ENCODE measurements at regions not wholly inside any gene's neighbourhood (a gene's known extent, or its start where the extent isn't known, plus 50 kb on each side); places are given as distances from the start of the nearest gene placed in this dataset.

- intact Hi-C loops (cut with DNase I), result no loop called here
- no peak for DNase-seq (ENCODE audit: low spot score)
Observed at GRCh38 chr13:109389892-109390345, 396.5 kb downstream of the IRS2 start.

DNA sequence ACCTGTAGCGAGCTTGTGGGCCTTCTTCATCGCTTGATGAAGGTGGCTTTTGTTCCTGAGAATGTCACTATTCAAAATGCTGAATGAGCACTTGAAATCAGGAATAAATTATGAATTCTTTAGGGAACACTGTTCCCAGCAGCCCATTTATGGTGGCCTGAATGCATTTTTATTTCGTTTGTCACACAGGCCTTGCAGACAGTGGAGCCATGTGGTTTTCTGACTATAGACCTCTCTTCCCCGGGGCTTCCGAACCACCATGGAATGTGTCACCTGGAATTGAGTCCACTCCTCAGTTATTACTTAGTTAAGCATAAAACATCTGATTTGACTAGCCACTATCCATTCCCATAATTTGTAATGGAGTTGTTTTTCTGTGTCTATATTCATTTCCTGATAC lies 396.9 kb downstream of the IRS2 start:
- intact Hi-C loops (cut with DNase I), result no loop called here
- DNase-seq (ENCODE audit: low spot score), result no peak

DNA sequence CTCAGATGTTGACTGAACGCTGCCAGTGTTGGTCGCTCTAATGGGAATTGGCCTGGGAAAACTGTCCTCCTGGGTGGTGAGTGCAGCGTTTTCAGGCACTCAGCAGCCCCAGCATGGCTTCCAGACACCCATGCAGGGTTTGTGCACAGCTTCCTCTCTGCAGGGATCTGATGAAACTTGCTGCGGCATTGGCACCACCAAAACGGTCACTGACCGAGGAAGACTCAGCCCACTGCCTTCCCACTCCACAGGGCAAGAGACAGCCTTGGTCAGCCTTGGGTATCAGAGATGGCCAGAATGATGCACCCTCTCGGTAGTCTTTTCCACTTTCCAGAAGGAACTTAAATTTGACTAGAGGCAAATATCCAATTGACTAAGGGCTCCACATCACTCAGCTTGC lies 398.9 kb downstream of the IRS2 start:
- no peak for DNase-seq (ENCODE audit: low spot score)
- intact Hi-C loops (cut with DNase I), result no loop called here

GRCh38 chr13:109385242-109385560 lies 401.2 kb downstream of the IRS2 start:
- intact Hi-C loops (cut with DNase I), result no loop called here
- no peak for DNase-seq (ENCODE audit: low spot score)

DNA sequence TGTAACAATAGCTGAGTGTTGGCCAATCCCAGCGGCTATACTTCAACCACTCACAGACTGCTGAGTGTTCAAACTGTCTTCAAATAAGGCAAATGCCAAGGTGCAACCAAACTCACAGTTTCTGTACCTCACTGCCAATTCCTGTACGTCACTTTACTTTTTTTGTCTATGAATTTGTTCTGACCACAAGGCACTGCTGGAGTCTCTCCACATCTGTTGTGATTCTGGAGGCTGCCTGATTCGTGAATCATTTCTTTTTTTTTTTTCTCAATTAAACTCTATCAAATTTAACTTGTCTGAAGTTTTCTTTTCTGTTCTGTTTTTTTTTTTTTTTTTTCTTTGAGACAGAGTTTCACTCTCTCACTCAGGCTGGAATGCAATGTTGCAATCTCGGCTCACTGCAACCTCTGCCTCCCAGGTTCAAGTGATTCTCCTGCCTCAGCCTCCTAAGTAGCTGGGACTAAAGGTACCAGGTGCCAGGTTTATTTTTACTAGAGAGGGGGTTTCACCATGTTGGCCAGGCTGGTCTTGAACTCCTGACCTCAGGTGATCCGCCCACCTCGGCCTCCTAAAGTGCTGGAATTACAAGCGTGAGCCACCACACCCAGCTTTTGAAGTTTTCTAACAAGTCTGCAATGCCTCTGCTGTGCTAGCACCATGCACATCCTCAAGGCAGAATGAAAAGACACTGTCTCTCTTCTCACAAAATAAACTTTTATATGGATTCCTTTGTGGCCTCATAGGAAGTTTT lies 401.7 kb downstream of the IRS2 start:
- DNase-seq (ENCODE audit: low spot score), result no peak

DNA sequence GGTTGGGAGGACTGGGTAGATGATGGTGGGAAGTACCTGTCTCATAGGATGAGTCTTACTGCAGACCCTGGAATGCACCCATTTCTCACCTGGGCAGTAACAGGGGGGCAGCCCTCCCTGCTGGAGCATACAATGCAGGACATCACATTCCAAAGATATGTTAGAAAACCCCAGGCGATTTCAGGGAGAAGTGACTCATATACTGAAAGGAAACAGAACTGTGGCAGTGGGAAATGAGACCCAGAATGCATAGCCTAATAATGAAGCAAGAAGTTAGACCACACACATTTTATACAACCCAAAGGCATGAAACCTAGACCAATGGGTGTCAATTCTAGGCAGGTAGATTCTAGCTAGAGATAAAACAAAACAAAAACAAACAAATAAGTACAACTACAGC lies 402.7 kb downstream of the IRS2 start:
- intact Hi-C loops (cut with DNase I), result no loop called here
- no peak for DNase-seq (ENCODE audit: low spot score)

More for the DNA sequence above, 401.7 kb downstream of the IRS2 start:
- intact Hi-C loops (cut with DNase I), result no loop called here

GRCh38 chr13:109381546-109382180 lies 404.7 kb downstream of the IRS2 start:
- intact Hi-C loops (cut with DNase I), result no loop called here
- DNase-seq (ENCODE audit: low spot score), result no peak

- intact Hi-C loops (cut with DNase I), result no loop called here
- DNase-seq (ENCODE audit: low spot score), result no peak
Observed at GRCh38 chr13:109380457-109380856, 405.9 kb downstream of the IRS2 start.

DNA sequence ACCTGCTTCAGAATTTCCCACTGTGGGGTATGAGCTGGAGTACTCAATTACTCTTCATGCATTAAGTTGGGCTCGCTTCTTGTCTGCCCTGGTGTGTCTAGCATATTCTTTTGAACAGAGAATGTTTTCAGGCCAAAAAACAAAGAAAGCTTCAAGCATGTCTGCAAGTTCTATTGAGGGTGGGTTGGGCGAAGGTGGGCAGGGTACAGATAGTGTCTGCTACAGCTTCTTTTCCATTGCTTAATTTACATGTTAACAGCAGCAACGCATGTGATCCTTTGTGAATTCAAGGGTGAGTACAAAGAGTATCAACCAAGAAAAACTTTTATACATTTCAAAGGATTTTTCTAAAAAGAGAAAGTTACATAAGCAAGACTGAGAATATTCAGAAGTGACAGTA lies 406.5 kb downstream of the IRS2 start:
- intact Hi-C loops (cut with DNase I), result no loop called here
- DNase-seq (ENCODE audit: low spot score), result no peak

- no peak for DNase-seq (ENCODE audit: low spot score)
- intact Hi-C loops (cut with DNase I), result no loop called here
Observed at GRCh38 chr13:109376936-109377335, 409.4 kb downstream of the IRS2 start.

DNA sequence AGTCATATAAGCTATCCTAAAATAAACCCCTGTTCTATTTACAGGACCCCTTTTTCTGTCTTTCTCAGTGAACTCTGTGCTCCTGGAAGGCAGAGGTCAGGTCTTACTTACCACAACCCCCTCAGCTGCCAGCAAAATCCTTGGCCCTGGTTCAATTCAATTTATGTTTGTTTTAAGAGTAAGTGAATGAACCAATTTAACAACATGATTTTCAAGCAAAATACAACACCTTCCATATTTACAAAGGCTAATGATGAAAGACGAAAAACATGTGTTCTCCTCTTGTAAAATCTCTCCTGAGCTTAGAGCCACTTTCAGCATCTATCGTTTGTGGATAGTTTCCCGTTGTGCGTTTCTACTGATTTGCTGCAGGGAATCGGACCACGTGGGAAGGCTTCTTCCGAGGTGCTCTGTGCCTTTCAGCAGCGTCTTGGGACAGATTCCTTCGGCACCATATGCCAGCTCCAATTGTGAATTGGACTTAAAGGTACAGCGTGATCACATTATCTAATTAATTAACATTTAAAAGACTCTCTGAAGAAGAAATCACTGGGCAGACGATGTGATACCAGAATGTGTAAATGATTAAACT lies 411.7 kb downstream of the IRS2 start:
- no peak for DNase-seq (ENCODE audit: low spot score)
- intact Hi-C loops (cut with DNase I), result no loop called here

DNA sequence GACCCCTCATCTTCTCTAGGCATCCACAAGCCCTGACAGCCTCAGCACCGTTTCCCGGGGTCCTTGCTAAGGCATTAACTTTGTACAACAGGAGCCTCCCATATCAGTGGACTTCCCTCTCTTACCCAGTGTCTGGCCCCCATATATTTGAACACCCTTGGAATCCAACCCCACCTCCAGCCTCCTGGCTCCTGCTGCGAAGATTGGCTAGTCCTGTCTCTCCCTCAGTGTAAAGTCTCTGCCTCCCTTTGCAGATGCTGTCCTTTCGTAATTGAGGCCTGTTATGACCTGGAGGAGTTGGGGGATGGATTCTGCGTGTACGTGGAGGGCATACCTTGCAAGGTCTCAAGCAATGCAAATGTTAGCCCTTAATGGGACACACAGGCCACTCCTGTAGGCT lies 413.7 kb downstream of the IRS2 start:
- intact Hi-C loops (cut with DNase I), result no loop called here
- DNase-seq (ENCODE audit: low spot score), result no peak

DNA sequence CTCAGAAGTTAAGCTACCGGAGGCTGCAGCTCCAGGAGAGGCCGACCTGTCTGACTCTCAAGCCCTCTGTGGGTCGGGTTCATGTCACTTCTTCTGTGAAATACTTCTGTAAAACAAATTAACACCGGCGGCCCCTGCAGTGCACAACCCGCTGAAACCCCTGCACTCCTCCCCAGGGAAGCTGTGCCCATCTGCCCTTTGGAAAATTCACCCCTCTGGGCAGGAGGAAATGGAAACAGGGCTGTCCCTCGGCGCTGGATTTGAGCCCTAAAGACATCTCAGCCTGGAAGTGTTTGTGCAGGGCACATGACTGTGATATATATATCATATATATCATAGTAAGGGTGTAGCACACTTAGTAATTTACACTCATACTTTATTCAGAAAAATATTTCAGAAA lies 415.3 kb downstream of the IRS2 start:
- no peak for DNase-seq (ENCODE audit: low spot score)
- intact Hi-C loops (cut with DNase I), result no loop called here

GRCh38 chr13:109370496-109370895 lies 415.9 kb downstream of the IRS2 start:
- intact Hi-C loops (cut with DNase I), result no loop called here
- DNase-seq (ENCODE audit: low spot score), result no peak

- DNase-seq (ENCODE audit: low spot score), result no peak
- intact Hi-C loops (cut with DNase I), result no loop called here
Observed at GRCh38 chr13:109369353-109370052, 416.9 kb downstream of the IRS2 start.

DNA sequence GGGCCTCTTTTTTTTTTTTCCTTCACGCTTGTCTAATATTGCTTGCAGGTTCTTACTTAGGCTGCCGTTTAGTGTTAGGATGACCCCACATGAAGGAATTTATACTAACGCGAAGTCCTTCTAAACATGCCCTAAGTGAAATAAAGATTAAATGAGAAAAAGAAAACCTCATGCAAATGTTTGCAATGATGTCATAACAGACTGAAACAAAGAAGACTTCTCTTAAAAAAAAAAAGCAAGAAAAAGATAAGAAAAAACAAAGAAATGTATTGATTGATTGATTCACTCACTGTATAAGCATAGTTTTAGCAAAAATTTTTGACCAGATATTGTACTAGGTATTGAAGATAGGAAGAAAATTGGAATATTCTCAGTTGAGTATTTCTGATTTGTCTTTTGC lies 418.2 kb downstream of the IRS2 start:
- DNase-seq (ENCODE audit: low spot score), result no peak
- intact Hi-C loops (cut with DNase I), result no loop called here

GRCh38 chr13:109366525-109366924 lies 419.9 kb downstream of the IRS2 start:
- DNase-seq (ENCODE audit: low spot score), result no peak
- intact Hi-C loops (cut with DNase I), result no loop called here

DNA sequence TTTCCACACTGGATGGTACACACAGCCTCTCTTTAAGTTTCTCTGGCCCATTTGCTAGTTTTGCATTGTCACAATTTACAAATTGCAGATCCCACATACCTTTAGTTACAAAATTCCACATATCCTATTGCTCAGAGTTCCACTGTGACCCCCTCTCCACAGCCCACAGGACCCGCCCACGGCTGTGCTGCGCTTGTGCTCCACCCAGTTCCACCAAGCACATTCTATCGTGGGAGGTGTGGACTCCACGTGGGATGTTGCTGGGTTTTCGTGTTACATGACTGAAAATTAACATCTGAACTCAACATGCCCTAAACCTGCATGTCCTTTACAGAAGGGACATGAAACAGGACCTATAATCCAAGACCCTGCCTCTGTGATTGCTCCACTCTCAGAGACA lies 423.0 kb downstream of the IRS2 start:
- no peak for DNase-seq (ENCODE audit: low spot score)
- intact Hi-C loops (cut with DNase I), result no loop called here

DNA sequence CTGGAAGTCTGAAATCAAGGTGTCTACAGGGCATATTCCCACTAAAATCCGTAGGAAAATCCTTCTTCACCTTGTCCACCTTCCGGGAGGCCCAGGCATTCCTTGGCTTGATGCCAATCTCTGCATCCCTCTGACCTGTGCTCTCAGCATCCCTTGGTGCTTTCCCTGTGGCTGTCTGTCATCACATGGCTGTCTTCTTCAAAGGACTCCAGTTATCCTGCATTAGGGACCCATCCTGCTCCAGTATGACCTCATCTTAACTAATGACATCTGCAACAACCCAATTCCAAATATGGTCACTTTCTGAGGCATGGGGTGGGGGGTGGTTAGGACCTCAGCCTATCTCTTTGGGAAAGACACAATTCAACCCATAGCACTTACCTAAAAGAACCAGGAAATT lies 423.8 kb downstream of the IRS2 start:
- intact Hi-C loops (cut with DNase I), result no loop called here
- DNase-seq (ENCODE audit: low spot score), result no peak

DNA sequence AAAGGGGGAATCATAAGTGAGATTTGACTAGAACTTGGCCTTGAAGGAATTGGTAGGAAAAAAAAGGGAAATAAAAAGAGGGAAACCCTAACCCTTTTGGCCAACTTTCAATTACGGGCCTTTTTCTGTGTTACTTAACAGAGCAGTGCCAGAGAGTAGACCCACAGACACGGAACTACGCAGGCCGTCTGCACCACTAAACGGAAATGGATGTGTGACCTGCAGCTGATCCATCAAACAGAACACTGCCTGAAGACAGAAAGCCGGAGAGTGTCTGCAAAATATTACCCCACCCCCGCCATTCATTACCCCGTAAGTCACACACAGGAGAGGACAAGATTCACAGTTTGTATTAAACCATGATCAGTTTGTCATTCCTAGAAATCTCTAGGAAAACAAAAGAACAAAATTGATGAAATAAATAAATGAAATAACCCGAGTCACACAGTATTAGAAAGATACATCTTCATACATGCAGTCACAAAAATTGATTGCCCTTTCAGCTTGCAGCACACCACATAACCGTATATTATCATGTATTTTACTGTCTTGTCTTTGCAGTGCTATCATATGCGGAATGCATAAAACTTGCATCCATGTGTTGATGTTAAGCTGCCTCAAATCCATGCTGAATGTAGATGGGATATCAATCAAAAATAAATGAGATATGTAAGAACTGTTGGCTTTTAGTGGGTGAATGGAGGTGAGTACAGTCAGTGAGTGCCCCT lies 424.7 kb downstream of the IRS2 start:
- intact Hi-C loops (cut with DNase I), result no loop called here
- no peak for DNase-seq (ENCODE audit: low spot score)

Measured in cardiac septum (tissue), 1 donor.